ENCODE measurements at regions not wholly inside any gene's neighbourhood (a gene's known extent, or its start where the extent isn't known, plus 50 kb on each side); places are given as distances from the start of the nearest gene placed in this dataset.

DNA sequence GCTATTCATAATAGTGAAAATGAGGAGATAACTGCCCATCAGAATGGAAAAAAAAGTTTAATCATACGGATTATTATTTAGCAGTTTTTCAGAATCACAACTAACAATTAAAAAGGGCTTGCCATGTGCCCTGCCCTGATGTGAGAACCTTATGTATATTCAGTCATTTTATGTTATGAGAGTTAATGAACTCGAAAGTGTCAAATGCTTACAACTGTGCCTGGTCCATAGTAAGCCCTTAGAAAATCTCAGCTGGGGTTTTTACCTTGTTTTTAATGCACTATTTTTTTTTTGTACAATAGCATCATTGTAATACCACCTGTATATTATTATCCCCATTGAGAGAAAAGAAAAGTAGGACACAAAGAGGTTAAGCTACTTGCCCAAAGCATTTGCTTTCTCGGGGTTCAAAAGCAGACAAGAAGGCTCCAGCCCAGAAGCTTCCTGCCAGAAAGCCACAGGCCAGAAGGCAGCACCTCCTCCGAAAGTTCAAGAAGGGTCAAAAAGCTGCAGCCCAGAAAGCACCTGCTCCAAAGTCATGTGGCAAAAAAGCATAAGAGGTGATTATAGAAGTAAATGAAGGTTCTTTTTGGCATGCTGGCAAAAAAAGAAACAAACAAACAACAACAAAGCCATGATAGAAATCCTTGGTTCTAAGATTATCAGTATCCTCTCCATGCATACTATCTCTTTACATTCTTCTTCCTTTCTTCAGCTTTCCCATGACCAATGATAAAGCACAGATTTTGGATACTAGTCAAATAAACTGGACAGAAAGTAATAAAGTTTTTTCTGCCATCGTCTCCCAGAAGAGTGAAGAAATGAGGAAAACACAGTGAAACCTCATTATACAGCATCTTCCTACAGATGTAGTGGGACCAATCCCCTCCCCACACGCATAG is 59.1 kb upstream of the NAP1L1 start:
- Histone ChIP-seq H3K4me3 (IDR thresholded peaks at IDR 0.05; ENCODE audit: insufficient read depth, low read depth, low read length) (no peak overlapping the region), H3K4me1 (ENCODE audit: low read depth, poor library complexity, severe bottlenecking) (peaks cover 38% of the 10 kb centered on the region), H3K27me3 (ENCODE audit: insufficient read depth, low read depth) (no peaks in the 10 kb centered on the region; the same call in 1 of the 2 replicates), H3K4me2 (peak overlapping the region; percentile 72), H3K79me2 (ENCODE audit: insufficient read depth, low read depth) (no peaks in the 10 kb centered on the region), H3K36me3 (ENCODE audit: insufficient read depth) (no peaks in the 10 kb centered on the region), H3K27ac (peak overlapping the region; percentile 2; the same call in 1 of the 2 replicates), H4K20me1 (ENCODE audit: insufficient read depth) (no peaks in the 10 kb centered on the region), H3K9ac (no peak overlapping the region), H2AFZ (ENCODE audit: low read depth) (no peak overlapping the region)
- TF ChIP-seq, protein P1, sequence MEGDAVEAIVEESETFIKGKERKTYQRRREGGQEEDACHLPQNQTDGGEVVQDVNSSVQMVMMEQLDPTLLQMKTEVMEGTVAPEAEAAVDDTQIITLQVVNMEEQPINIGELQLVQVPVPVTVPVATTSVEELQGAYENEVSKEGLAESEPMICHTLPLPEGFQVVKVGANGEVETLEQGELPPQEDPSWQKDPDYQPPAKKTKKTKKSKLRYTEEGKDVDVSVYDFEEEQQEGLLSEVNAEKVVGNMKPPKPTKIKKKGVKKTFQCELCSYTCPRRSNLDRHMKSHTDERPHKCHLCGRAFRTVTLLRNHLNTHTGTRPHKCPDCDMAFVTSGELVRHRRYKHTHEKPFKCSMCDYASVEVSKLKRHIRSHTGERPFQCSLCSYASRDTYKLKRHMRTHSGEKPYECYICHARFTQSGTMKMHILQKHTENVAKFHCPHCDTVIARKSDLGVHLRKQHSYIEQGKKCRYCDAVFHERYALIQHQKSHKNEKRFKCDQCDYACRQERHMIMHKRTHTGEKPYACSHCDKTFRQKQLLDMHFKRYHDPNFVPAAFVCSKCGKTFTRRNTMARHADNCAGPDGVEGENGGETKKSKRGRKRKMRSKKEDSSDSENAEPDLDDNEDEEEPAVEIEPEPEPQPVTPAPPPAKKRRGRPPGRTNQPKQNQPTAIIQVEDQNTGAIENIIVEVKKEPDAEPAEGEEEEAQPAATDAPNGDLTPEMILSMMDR (conservative IDR thresholded peaks at IDR 0.05; ENCODE audit: low read depth, low read length), result no peak

DNA sequence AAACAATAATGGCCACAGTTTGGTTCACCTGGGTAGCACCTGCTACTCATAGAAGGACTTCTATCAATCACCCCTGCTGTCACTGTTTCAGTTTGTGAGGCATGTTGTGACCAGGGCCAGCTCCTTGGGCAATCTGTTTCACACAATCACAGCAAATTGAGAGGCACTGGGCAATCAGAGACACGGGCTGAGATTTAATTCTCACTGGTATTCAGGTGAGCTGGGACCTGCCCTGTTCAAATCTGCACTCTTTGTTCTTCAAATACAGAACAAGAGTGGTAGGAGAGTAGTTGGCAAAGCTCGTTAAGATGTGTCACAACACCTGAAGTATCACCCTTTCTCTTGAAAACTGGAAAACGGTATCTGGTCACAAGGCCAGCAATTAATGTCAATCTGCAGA is 57.8 kb upstream of the NAP1L1 start:
- no peaks in the 10 kb centered on the region; the same call in 1 of the 2 replicates for H3K27me3 ChIP-seq (ENCODE audit: insufficient read depth, low read depth)

DNA sequence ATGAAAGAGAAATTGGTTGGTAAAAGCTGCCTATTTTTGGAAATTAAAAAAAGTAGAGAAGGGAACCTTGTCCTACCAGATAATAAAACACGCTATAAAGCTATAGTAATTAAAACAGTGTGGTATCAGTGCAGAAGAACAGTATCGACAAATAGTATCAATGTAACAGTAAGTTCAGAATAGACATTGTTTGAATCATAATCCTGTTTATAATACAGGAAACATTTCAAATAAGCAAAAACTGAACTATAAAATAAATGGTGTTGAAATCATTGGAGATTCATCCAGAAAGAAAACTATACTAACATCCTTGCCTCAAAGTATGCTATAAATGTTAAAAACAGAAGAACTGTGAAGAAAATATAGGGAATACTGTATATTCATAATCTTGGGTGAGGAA is 54.2 kb upstream of the NAP1L1 start:
- TF ChIP-seq, protein P1 (conservative IDR thresholded peaks at IDR 0.05; ENCODE audit: low read depth, low read length), result no peak
- no peaks in the 10 kb centered on the region for H3K79me2 ChIP-seq (ENCODE audit: insufficient read depth, low read depth)
- H2AFZ ChIP-seq (ENCODE audit: low read depth), result no peak overlapping the region
- H3K9ac ChIP-seq, result no peak overlapping the region
- peaks cover 21% of the 10 kb centered on the region for H3K4me1 ChIP-seq (ENCODE audit: low read depth, poor library complexity, severe bottlenecking)
- no peak overlapping the region for H3K4me3 ChIP-seq (IDR thresholded peaks at IDR 0.05; ENCODE audit: insufficient read depth, low read depth, low read length)
- no peaks in the 10 kb centered on the region; the same call in 1 of the 2 replicates for H3K27me3 ChIP-seq (ENCODE audit: insufficient read depth, low read depth)
- H3K36me3 ChIP-seq (ENCODE audit: insufficient read depth), result no peaks in the 10 kb centered on the region
- H4K20me1 ChIP-seq (ENCODE audit: insufficient read depth), result no peaks in the 10 kb centered on the region
- H3K27ac ChIP-seq, result no peak overlapping the region
- H3K4me2 ChIP-seq, result no peak overlapping the region

More for the DNA sequence above, 57.8 kb upstream of the NAP1L1 start:
- H2AFZ ChIP-seq (ENCODE audit: low read depth), result no peak overlapping the region
- no peak overlapping the region for H3K27ac ChIP-seq
- no peaks in the 10 kb centered on the region for H4K20me1 ChIP-seq (ENCODE audit: insufficient read depth)
- H3K4me2 ChIP-seq, result peak overlapping the region; percentile 72; the same call in 1 of the 2 replicates
- H3K79me2 ChIP-seq (ENCODE audit: insufficient read depth, low read depth), result no peaks in the 10 kb centered on the region
- TF ChIP-seq, protein P1 (conservative IDR thresholded peaks at IDR 0.05; ENCODE audit: low read depth, low read length), result no peak
- H3K36me3 ChIP-seq (ENCODE audit: insufficient read depth), result no peaks in the 10 kb centered on the region
- H3K4me1 ChIP-seq (ENCODE audit: low read depth, poor library complexity, severe bottlenecking), result peaks cover 38% of the 10 kb centered on the region
- H3K4me3 ChIP-seq (IDR thresholded peaks at IDR 0.05; ENCODE audit: insufficient read depth, low read depth, low read length), result no peak overlapping the region
- no peak overlapping the region for H3K9ac ChIP-seq

DNA sequence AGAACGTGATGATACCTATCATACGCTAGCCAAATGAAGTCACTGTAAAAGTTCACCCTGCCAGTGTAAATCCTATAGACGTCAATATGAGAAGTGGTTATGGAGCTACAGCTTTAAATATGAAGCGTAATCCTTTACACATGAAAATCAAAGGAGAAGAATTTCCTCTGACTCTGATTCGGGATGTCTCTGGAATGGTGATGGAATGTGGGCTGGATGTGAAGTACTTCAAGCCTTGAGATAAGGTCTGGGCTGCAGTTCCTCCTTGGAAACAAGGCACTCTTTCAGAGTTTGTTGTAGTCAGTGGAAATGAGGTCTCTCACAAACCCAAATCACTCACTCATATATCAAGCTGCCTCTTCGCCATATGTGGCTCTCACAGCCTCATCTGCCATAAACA is 53.1 kb upstream of the NAP1L1 start:
- TF ChIP-seq, protein P1 (conservative IDR thresholded peaks at IDR 0.05; ENCODE audit: low read depth, low read length), result no peak
- H3K4me1 ChIP-seq (ENCODE audit: low read depth, poor library complexity, severe bottlenecking), result peaks cover 11% of the 10 kb centered on the region
- no peak overlapping the region for H3K9ac ChIP-seq
- no peaks in the 10 kb centered on the region; the same call in 1 of the 2 replicates for H3K27me3 ChIP-seq (ENCODE audit: insufficient read depth, low read depth)
- no peak overlapping the region for H3K27ac ChIP-seq
- no peak overlapping the region for H3K4me3 ChIP-seq (IDR thresholded peaks at IDR 0.05; ENCODE audit: insufficient read depth, low read depth, low read length)
- no peak overlapping the region for H3K4me2 ChIP-seq
- no peaks in the 10 kb centered on the region for H3K79me2 ChIP-seq (ENCODE audit: insufficient read depth, low read depth)
- no peaks in the 10 kb centered on the region for H3K36me3 ChIP-seq (ENCODE audit: insufficient read depth)
- no peaks in the 10 kb centered on the region for H4K20me1 ChIP-seq (ENCODE audit: insufficient read depth)
- H2AFZ ChIP-seq (ENCODE audit: low read depth), result no peak overlapping the region
